ENCODE measurements at regions not wholly inside any gene's neighbourhood (a gene's known extent, or its start where the extent isn't known, plus 50 kb on each side); places are given as distances from the start of the nearest gene placed in this dataset.

DNA sequence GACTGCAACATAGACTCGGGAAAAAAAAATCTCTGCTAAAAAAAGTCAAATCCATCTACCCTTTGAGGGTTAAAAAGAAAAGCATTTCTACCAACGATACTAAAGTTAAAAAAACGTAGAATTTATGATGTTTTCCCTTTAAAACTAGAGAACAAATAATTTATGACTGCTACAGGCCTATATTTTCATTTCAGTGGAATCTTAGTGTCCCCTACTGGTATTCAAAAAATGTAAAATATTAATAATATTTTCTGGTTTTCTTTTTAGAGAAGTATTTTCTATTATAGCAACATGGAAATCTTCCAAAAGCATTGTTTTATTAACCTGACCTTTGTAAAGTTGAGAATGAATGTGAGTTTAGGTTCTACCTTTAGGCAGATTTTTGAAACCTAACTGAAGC is 1582.2 kb downstream of the MRPL39 start:
- no peak for TF ChIP-seq POLR2A (IDR thresholded peaks at IDR 0.05)
- TF ChIP-seq, protein P1, sequence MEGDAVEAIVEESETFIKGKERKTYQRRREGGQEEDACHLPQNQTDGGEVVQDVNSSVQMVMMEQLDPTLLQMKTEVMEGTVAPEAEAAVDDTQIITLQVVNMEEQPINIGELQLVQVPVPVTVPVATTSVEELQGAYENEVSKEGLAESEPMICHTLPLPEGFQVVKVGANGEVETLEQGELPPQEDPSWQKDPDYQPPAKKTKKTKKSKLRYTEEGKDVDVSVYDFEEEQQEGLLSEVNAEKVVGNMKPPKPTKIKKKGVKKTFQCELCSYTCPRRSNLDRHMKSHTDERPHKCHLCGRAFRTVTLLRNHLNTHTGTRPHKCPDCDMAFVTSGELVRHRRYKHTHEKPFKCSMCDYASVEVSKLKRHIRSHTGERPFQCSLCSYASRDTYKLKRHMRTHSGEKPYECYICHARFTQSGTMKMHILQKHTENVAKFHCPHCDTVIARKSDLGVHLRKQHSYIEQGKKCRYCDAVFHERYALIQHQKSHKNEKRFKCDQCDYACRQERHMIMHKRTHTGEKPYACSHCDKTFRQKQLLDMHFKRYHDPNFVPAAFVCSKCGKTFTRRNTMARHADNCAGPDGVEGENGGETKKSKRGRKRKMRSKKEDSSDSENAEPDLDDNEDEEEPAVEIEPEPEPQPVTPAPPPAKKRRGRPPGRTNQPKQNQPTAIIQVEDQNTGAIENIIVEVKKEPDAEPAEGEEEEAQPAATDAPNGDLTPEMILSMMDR (IDR thresholded peaks at IDR 0.05), result no peak
